GM21529 (cell line): ENCODE measurements at regions not wholly inside any gene's neighbourhood (a gene's known extent, or its start where the extent isn't known, plus 50 kb on each side); places are given as distances from the start of the nearest gene placed in this dataset.
"Not testable (repeated sequence)": the region's sequence is repeated elsewhere in the genome, so short reads cannot be mapped to it uniquely, and the experiment has no call there.

Experiments used
- ATAC-seq: cut with Tn5 transposase; IDR thresholded peaks from one replicate; pipeline ENCODE4 v1.9.1; 2021; ENCODE audit not compliant: unreplicated experiment

- no peak for ATAC-seq
These were observed 314.5 kb downstream of the COL12A1 start for GRCh38 chr6:74891349-74891831.

- no peak for ATAC-seq
These were observed 316.2 kb downstream of the COL12A1 start for GRCh38 chr6:74889635-74890034.

- ATAC-seq: not testable (repeated sequence)
These were observed 317.1 kb downstream of the COL12A1 start for GRCh38 chr6:74888741-74889140.

GRCh38 chr6:74879976-74880375 is 325.9 kb downstream of the COL12A1 start:
- ATAC-seq: no peak

- no peak for ATAC-seq
These were observed 326.6 kb downstream of the COL12A1 start for GRCh38 chr6:74879234-74879633.

- ATAC-seq: no peak
These were observed 330.7 kb downstream of the COL12A1 start for GRCh38 chr6:74875193-74875592.

GRCh38 chr6:74872754-74873476 is 332.9 kb downstream of the COL12A1 start:
- no peak for ATAC-seq

- no peak for ATAC-seq
These were observed 334.1 kb downstream of the COL12A1 start for GRCh38 chr6:74871757-74872156.

- no peak for ATAC-seq
These were observed 335.4 kb downstream of the COL12A1 start for GRCh38 chr6:74870403-74870802.

GRCh38 chr6:74867291-74867690 is 338.6 kb downstream of the COL12A1 start:
- no peak for ATAC-seq

GRCh38 chr6:74863968-74864367 is 341.9 kb downstream of the COL12A1 start:
- ATAC-seq: no peak

- ATAC-seq: no peak
These were observed 345.4 kb downstream of the COL12A1 start for GRCh38 chr6:74860456-74860855.

GRCh38 chr6:74857157-74857556 is 348.7 kb downstream of the COL12A1 start:
- ATAC-seq: no peak

- ATAC-seq: no peak
These were observed 351.9 kb downstream of the COL12A1 start for GRCh38 chr6:74853991-74854390.

GRCh38 chr6:74851596-74851995 is 354.3 kb downstream of the COL12A1 start:
- no peak for ATAC-seq

GRCh38 chr6:74840953-74841352 is 364.9 kb downstream of the COL12A1 start:
- ATAC-seq: no peak

GRCh38 chr6:74834967-74835366 is 370.9 kb downstream of the COL12A1 start:
- no peak for ATAC-seq

GRCh38 chr6:74826263-74826662 is 379.6 kb downstream of the COL12A1 start:
- ATAC-seq: no peak

GRCh38 chr6:74814440-74814839 is 391.4 kb downstream of the COL12A1 start:
- ATAC-seq: no peak

- no peak for ATAC-seq
These were observed 398.2 kb downstream of the COL12A1 start for GRCh38 chr6:74807674-74808073.

- no peak for ATAC-seq
These were observed 399.7 kb downstream of the COL12A1 start for GRCh38 chr6:74805916-74806696.

GRCh38 chr6:74798302-74798701 is 407.6 kb downstream of the COL12A1 start:
- ATAC-seq: no peak
